ENCODE measurements at regions not wholly inside any gene's neighbourhood (a gene's known extent, or its start where the extent isn't known, plus 50 kb on each side); places are given as distances from the start of the nearest gene placed in this dataset.

DNA sequence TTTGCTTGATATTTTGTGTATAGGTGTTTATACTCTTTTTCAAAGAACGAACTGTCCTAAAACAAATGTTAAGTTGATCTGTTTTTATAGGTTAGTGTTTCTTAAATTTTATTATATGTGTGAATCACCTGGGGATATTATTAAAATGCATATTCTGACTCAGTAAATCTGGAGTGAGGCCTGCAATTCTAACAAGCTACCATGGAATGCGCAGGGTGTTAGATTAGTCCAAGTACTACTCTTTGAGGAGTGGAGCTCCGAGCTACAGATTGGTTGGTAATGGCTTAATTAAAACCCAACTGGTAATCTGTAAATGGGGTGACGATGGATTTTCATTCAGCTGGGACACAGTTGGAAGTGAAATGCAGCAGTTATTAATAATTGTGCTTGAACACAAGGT is 214.1 kb upstream of the UFM1 start:
- TF ChIP-seq CTCF (IDR thresholded peaks at IDR 0.05) (no peak), POLR2A (IDR thresholded peaks at IDR 0.05) (no peak)
